ENCODE measurements at regions not wholly inside any gene's neighbourhood (a gene's known extent, or its start where the extent isn't known, plus 50 kb on each side); places are given as distances from the start of the nearest gene placed in this dataset.

DNA sequence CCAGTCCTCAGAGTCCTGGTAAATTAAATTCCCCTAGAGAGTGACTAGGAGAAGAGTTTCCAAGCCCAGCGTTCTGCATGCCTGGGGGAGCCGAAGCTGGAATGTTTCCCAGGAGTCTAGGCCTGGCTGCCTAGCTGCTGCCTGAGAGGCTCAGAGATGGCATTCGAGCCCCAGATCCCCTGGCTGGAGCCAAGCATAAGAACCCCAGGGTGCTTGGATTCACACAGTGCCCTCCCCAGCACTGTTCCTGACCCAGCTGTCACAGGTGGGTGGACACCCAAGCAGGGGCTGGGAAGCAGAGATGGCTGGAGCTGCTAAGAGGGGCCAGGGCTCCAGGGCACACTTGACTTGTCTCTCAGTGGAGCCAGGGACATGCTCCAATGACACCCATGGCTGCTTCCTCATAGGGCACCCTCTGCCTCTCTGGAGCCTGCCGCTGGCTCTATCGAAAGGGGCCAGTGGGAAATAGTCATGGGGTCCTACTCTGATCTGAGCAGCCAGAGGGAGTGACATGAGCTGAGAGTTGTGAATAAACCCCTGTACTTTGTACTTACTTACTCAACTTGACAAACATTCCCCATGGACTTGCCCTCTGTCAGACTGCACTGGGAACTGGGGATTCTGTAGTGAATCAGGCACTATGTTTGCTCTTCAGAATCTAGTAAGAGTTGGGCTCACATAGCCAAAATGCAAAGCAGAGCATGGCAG is 62.6 kb upstream of the XPA start:
- TF ChIP-seq, protein P1, sequence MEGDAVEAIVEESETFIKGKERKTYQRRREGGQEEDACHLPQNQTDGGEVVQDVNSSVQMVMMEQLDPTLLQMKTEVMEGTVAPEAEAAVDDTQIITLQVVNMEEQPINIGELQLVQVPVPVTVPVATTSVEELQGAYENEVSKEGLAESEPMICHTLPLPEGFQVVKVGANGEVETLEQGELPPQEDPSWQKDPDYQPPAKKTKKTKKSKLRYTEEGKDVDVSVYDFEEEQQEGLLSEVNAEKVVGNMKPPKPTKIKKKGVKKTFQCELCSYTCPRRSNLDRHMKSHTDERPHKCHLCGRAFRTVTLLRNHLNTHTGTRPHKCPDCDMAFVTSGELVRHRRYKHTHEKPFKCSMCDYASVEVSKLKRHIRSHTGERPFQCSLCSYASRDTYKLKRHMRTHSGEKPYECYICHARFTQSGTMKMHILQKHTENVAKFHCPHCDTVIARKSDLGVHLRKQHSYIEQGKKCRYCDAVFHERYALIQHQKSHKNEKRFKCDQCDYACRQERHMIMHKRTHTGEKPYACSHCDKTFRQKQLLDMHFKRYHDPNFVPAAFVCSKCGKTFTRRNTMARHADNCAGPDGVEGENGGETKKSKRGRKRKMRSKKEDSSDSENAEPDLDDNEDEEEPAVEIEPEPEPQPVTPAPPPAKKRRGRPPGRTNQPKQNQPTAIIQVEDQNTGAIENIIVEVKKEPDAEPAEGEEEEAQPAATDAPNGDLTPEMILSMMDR (conservative IDR thresholded peaks at IDR 0.05), result no peak
- no peak for TF ChIP-seq ZFX (IDR thresholded peaks at IDR 0.05)

Data from C4-2B (cell line).